GM18909 (cell line): ENCODE measurements at regions not wholly inside any gene's neighbourhood (a gene's known extent, or its start where the extent isn't known, plus 50 kb on each side); places are given as distances from the start of the nearest gene placed in this dataset.

ENCODE experiments used
- ATAC-seq: cut with Tn5 transposase; IDR thresholded peaks from one replicate; pipeline ENCODE4 v1.9.1; 2021; ENCODE audit warnings: mild to moderate bottlenecking; ENCODE audit not compliant: unreplicated experiment, poor library complexity

DNA sequence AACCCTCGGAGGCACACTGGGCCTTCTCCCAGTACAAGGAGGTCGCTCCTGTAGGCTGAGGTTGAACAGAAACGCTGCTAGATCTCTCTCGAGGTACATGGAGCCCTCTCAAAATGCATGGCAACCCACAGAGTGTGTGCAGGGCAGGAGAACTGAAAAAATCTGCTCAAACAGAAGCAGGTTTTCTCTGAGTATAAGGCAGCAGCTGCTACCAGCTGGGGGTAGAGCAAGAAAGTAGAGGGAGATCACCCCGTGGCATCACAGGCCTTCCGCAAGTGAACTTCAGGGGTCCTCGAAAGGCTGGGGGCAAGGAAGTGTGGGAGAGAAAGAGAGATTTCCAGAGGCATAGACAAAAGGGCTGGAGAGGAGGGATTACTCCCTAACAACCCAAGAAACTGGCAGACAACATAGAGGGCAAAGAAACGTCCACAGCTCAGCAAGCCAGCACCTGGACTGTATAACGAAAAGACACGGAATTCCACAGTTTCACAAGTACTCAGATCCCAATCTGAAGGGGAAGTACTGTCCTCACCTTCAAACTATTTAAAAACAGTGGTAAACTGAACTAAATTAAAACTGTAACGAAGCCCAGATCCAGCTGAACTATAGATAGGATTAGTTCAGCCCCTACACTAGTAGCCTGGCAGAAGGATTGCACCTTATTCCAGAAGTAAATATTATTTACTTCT is 299.2 kb downstream of the IPMK start:
- ATAC-seq = no peak

DNA sequence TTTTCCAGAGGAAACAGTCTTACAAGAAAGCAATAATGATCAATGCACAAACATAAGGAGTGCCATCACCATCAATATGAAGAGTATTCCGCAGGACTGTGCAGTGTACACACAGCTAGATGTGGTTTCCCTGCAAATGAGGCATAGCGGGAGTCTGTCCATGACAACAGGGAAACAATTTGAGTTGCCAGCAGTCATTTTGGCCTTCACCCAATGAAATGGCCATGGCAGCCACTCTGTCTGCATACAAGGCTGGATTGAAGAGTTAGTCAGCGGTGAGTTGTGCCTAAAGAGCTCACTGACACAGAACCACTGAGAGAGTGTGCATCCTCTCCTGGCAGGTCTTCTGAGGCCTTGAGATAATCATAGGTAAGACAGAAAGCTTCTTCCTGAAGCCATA is 303.3 kb downstream of the IPMK start:
- ATAC-seq = no peak

DNA sequence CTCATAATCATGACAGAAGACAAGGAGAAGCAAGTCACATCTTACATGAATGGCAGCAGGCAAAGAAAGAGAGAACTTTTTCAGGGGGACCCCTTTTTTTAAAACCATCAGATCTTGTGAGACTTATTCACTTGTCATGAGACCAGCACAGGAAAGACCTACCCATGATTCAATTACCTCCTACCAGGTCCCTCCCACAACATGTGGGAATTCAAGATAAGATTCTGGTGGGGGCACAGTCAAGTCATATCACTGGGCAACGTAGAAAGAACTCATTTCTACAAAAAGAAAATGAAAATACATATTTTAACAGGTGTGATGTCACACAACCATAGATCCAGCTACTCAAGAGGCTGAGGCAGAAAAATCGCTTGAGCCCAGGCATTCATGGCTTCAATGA is 304.1 kb downstream of the IPMK start:
- ATAC-seq = no peak

DNA sequence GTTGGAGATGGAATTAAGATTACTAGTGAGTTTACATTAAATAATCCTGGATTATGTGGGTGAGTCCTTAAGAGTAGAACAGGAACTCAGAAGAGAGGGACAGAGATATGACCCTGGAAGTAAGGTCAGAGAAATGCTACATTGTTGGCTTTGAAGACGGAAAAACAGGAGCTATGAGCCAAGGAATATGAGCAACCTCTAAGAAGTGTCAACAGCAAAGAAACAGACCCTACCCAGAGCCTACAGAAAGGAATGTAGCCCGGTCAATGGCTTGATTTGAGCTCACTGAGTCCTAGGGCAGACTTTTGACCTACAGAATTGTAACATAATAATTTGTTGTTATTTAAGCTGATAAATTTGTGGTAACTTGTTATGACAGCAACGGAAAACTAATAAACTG is 304.9 kb downstream of the IPMK start:
- ATAC-seq = no peak

DNA sequence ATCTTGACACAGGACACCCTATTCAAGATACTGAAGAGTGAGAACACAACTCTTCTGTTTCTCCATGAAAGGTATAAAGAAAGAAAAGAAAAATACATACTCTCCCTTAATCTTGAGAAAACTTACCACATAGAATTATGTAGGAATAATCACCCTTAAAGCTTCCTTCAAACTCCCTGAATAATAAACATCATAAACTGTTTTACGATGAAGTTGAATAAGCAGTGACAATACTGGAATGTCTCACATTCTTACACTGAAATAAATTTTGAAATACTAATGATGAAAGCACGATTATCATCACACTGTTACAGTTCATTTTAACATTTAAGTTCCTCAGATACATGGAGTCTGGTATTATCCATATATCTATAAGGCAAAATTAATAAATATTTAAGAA is 306.2 kb downstream of the IPMK start:
- no peak for ATAC-seq

DNA sequence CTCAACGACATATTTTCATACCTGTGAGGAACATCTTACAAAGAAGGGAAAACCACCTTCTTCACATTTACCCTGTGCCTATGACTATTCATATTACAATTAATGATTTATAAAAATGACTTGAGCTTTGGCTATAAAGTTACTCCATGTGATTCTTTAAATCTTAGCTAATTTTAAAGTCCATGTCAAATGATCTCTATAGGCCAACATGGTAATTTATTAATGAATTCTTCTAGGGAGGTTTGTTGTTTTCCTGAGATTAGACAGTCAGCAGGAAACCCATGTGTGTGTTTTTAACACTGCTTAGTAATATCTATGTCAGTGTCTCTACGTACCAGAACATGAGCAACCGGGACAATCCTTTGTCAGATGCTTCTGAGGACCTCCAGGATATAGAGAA is 307.3 kb downstream of the IPMK start:
- no peak for ATAC-seq

DNA sequence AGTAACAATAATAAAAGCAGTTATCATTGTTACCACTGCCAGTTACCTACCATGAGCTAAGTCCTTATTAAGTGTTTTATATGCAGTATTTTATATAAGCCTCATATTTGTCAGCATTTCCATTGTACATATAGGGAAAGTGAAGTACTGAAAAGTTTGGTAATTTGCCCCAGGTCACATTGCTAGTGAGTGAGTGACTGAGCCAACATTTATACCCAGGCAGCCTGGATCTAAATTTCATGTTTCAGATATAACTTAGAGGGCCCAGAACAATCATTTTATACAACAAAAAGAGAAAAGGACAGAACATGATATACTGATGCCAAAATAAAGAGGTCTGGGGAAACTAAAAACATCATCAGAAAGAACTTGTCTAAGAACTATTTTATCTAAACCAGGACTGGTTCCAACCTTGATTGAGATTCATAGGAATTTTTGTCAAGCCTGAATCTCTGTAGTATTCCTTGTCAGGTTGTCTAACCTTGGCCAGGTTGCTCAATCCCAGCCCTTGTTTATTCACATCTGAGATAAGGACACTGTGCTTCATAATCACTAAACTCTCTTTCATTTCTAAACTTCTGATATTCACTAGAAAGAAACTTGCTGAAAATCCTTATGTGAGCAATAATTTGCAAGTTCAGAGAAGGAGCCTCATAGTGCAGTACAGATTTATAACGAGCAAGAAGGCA is 308.2 kb downstream of the IPMK start:
- no peak for ATAC-seq

DNA sequence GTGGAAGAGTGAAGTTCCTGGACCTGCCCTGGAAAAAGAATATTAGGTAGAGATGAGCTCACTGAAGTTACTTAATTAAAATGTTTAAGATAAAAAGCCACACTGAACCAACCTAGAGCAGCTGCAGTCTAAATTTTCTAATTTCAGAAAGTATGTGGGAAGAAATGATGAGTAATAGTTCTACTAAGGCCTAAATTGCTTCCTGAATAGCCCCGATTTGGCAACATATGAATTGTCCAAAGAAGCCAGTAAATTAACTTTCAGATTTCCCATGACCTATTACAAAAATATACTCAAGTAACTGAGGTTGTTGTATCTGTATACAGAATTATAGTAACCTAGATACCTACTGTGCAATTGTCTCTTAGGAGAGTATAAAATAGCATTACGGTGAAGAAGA is 312.6 kb downstream of the IPMK start:
- no peak for ATAC-seq

DNA sequence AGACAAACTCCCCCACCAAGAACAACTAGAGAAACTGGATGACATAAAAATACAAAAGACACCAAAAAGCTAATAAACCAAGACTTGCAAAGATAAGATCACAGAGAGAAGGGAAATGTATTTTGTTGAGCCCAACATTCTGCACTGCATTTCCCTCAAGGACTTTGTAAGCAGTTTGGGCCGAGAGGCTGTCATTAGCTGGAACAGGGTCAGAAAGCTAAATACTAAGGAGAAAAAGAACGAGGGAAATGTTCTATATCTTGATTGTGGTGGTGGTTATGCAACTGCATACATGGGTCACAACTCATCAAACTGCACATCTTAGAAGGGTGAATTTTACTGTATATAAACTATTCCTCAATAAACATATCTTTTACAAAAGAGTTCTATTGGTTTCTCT is 315.0 kb downstream of the IPMK start:
- ATAC-seq = no peak

DNA sequence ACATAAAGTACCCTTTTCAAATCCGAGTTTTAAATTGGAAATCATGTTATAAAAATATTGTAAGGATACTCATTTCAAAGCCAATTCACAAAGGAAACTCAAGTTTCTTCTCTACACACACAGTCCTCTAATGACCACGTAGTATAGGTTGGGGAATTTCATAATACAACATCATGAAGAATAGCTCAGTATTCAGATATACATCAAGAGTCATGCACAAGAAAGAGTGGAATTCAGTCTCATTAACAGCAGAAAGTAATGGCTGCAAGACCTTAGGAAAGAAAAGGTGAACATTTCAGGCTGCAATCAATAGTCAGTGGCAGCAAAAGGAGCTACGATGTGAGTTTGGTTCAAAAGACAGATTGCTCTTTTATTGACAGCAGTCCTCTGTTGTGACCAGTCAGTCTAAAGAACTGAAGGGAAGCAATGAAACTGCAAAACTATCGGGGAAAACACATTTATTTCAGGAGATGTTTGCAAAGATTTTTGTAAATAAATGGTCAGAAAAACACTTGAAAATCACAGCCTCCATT is 317.2 kb downstream of the IPMK start:
- no peak for ATAC-seq

DNA sequence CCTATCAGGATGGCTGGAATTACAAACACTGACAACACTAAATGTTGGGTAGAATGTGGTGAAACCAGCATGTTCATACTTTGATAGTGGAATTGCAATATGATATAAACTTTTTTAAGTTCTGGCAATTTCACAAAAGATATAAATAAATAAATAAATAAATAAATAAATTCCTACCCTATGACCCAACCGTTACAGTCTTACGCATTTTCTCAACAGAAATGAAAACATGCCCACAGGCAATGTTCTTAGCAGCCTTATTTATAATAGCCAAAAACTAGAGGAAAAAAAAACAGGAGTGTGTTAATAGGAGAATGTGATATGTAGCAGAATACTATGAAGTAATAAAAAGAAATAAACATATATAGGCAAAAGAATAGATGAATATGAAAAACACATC is 318.9 kb downstream of the IPMK start:
- ATAC-seq = no peak

DNA sequence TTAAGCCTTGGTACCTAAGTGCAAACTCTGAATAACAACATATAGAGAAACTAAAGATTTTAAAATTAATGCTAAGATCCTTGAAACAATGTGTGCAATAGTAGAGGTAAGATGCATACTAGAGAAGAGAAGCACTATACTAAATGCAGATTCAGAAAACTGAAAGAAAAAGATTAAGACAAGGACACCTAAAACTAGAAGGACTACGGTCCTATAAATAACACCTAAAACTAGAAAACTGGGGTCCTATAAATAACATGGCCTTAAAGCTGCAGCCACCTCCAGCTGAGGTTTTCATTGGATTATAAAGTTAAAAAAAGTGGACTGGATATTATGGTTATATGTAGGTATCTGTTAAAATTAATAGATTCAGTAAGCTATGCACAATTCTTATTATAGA is 320.9 kb downstream of the IPMK start:
- no peak for ATAC-seq

DNA sequence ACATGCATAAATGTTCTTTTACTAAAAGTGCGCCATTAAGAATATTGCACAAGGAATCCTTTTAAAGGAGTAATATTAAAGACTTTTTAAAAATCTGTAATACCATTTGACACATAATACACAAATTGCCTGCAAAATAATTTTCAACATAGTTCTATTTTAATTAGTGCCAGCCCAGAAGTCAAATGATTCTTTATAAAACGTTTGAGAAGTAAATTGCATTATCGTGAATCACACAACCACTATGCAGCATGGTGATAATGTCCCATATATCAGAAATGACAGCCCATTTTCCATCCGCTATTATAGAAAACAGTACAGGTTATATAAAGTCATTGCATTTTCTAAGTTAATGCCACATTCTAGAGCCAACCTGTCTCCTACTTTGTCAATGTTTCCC is 324.0 kb downstream of the IPMK start:
- ATAC-seq = no peak

DNA sequence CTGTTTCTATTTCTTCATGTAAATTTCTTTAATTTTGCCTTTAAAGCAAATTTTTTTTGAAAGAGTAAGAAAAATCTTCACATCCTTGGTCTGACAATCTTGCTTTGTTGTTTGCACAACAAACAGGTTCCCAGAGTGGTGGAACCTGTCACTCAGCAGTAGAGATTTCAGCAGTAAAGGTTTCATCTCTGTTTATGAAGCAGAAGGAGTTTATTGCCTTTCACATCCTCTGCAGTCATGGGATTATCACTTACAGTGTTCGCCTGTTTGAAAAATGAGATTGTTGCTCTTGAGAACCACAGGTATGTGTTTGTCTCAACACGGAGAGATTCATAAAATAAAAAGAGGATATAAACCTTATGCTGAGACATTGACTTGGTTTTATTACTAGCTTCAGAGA is 342.6 kb downstream of the IPMK start:
- no peak for ATAC-seq

DNA sequence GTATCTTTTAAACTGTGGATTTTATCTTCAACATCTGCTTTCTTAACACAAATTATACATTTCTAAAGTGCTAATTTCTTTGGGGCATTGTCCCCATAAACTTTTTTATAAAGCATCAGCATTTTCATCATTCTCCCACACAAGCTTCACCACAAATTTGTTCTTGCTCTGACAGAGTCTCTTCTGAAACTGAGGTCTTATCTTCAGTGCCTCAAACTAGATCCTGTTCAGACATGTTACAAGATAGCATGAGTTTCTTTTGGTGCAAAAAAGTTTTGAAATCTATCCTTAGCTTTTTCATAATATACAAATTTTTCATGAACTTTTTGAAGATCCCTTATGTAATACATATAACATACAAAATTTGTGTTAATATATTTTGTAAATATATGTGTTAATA is 346.6 kb downstream of the IPMK start:
- ATAC-seq = no peak

DNA sequence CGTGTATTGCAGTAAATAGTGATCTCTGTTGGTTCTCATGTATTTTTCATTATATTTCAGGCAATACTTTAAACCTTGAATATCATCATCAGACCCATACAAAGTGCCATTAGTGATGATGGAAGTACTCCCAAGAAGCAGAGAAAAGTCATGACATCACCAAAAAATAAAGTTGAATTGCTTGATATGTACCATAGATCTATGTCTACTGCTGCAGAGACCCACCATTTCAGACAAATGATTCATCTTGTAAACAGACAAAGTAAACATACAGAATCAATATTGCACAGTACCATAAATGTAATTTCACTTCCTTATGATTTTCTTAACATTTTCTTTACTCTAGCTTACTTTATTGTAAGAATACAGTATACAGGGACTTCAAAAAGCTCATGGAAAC is 347.8 kb downstream of the IPMK start:
- no peak for ATAC-seq

DNA sequence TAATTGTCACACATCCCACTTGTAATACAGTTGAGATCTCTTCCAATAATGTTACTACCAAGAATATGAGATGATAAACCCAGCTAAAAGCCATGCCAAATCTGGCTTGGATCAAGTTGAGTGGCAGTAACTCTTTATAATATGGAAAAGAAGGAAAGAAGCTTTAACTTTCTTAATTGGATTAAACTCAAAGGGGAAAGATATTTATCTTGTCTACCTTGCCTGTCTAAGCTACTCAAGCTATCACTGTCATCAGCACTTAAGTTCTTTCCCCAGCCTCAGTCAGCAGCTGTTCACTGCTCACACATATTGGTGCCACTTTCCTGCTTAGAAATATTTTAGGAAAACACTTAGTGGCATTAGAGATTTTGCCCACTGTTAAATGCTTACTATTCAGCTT is 350.7 kb downstream of the IPMK start:
- no peak for ATAC-seq

DNA sequence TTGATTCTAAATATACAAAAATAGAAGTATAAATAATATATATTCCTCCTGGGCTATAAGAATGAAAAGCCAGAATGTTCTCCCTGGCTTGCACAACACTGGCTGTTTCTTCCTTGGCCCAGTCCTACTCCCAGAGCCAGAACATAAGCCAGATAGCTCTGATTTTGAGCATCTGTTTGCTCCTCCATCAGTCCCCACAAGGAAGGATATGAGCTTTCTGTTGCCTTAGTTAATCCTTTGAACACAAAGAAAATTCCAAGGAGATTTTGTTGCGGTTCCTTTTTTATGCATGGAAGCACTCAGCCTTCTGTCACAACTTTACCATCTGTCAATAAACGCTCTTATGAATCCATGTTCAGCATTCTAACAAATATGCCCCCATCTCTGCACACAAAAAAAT is 361.8 kb downstream of the IPMK start:
- no peak for ATAC-seq

DNA sequence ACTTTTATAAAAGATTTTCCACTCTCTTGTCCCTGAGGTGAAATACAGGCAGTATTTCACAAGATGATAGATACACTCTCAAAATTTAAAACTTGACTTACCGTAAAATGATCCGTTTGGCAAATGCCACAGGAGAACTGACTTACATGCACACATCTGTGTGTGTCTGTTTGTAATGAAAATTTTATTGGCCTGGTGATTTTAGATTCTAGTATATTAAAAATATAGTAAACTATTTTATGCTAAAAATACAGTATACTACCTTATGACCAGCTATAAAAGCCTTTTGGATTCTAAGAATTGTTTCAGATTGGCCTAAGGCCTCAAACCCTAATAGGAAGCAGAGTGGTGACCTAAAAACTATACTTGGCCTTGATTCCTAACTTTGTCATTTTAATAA is 362.7 kb downstream of the IPMK start:
- ATAC-seq = no peak

DNA sequence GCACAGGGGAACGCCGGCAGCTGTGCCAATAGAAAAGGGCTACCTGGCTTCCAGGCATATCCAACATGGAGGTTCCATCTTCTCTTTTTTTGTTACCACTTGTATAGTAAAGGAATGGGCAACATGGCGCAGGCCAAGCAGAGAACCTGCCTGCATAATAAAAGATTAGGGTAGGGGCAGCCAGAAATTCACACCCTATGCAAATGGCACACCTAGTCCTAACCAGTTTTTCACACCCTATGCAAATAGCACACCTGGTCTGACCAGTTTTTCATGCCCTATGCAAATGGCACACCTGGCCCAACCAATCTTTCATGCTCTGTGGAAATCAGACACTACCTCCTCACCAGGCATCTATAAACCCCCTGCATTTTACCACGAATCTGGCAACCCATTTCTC is 369.5 kb downstream of the IPMK start:
- no peak for ATAC-seq

DNA sequence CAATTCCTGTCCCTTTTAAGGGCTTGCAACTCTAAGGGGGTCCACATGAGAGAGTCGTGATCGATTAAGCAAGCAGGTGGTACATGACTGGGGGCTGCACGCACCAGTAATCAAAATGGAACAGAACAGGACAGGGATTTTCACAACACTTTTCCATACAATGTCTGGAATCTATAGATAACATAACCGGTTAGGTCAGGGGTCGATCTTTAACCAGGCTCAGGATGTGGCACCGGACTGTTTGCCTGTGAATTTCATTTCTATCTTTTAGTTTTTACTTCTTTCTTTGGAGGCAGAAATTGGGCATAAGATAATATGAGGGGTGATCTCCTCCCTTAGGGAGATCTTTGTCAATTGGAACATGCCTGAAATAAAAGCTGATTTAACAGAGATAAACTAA is 370.1 kb downstream of the IPMK start:
- ATAC-seq = no peak

DNA sequence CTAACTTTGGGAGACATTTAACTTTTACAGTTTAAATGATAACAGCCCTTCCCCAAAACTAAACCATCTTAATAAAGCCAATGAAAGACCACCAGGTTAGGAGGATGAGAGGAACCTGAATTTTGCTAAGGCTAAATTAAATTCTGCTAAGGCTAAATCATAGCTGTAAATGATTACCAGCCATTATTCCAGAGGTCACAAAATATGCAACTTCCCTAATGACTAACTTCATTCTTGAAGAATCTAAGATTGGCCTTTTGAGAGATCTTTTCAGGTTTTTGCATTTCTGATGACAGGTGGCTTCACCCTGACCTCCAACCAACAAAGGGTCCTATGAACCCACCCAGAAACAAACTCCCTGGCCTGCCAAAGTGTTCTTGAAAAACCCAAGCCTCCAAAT is 373.3 kb downstream of the IPMK start:
- ATAC-seq = no peak
